Endothelial cell of umbilical vein (primary cell): ENCODE measurements at regions not wholly inside any gene's neighbourhood (a gene's known extent, or its start where the extent isn't known, plus 50 kb on each side); places are given as distances from the start of the nearest gene placed in this dataset.

Experiments used
- BruUV-seq: library from RNA; stranded (reverse); fragments of 400-500 nt; replicated peaks from 2 replicates; lab custom pipeline; 2021; lab: Mats Ljungman, UMichigan
- CTCF ChIA-PET: fragments of 300-600, 350-600 bp; sonication (Branson Sonifier 250); formaldehyde crosslinking; loops from one replicate; lab custom pipeline; 2021; ENCODE audit warnings: antibody characterized with exemption, inconsistent platforms; lab: Charles Lee
- POLR2A ChIA-PET: fragments of 300-600, 350-600 bp; sonication (Branson Sonifier 250); formaldehyde crosslinking; loops from one replicate; lab custom pipeline; 2021; ENCODE audit warnings: antibody characterized with exemption, inconsistent platforms; lab: Charles Lee
- DNase-seq: peaks from one replicate; pipeline ENCODE4 v3.0.0-alpha.2; 2011; ENCODE audit warnings: low read depth, low spot score
- FAIRE-seq: peaks from 2 replicates; lab custom pipeline; 2011; peaks lifted over from hg19 to GRCh38; lab: Jason Lieb, UNC
- H2AFZ ChIP-seq: 2 replicates; pipeline ENCODE4 v1.6.0; 2012; ENCODE audit warnings: low read depth, low read length, control low read depth, inconsistent platforms
- H3K27ac ChIP-seq: 2 replicates; pipeline ENCODE4 v1.5.1; 2011; ENCODE audit warnings: low read depth, mild to moderate bottlenecking, control low read depth, low read length, moderate library complexity; ENCODE audit not compliant: insufficient read depth
- H3K27me3 ChIP-seq, 2 experiments: 2 replicates each; pipeline versions ENCODE4 v1.6.0 to v1.6.1; 2011; ENCODE audit warnings: low read length in 2 of 2, mixed read lengths in 1 of 2; ENCODE audit not compliant: control insufficient read depth in 2 of 2, insufficient read depth in 2 of 2
- H3K36me3 ChIP-seq, 2 experiments: 2 replicates in 1 of 2; 3 replicates in 1 of 2; pipeline ENCODE4 v1.5.1; 2011; ENCODE audit warnings: low read length in 2 of 2, mild to moderate bottlenecking in 1 of 2, moderate library complexity in 1 of 2; ENCODE audit not compliant: control insufficient read depth in 2 of 2, insufficient read depth in 2 of 2; ENCODE audit errors: extremely low read depth in 1 of 2
- H3K4me1 ChIP-seq: 3 replicates; pipeline ENCODE4 v1.5.1; 2011; ENCODE audit warnings: mild to moderate bottlenecking, low read length; ENCODE audit not compliant: control insufficient read depth, insufficient read depth; ENCODE audit errors: extremely low read depth
- H3K4me2 ChIP-seq: 2 replicates; pipeline ENCODE4 v1.6.1; 2011; ENCODE audit warnings: low read length, control low read depth, mixed read lengths; ENCODE audit not compliant: insufficient read depth
- H3K4me3 ChIP-seq, 3 experiments: fragments of 200-600 bp in 1 of 3; sonication (generic), shearing (Covaris generic) in 1 of 3; replicated peaks in 1 of 3; 2 replicates each; pipeline ENCODE4 v1.5.1; 2011 to 2016; ENCODE audit warnings: control low read depth in 3 of 3, low read length in 3 of 3, mild to moderate bottlenecking in 2 of 3, inconsistent platforms in 1 of 3, low read depth in 1 of 3, moderate library complexity in 1 of 3; ENCODE audit not compliant: insufficient read depth in 1 of 3
- H3K79me2 ChIP-seq: 2 replicates; pipeline ENCODE4 v1.6.0; 2012; ENCODE audit warnings: low read length, inconsistent platforms; ENCODE audit not compliant: control insufficient read depth, insufficient read depth
- H3K9ac ChIP-seq: replicated peaks from 2 replicates; pipeline ENCODE3; 2011; ENCODE audit warnings: low read length, control low read depth; ENCODE audit not compliant: insufficient read depth; ENCODE audit errors: extremely low read depth
- H3K9me1 ChIP-seq: replicated peaks from 3 replicates; pipeline ENCODE4 v1.6.0; 2011; ENCODE audit warnings: mild to moderate bottlenecking, low read length; ENCODE audit not compliant: control insufficient read depth, insufficient read depth; ENCODE audit errors: extremely low read depth
- H3K9me3 ChIP-seq: replicated peaks from 2 replicates; pipeline ENCODE4 v1.5.1; 2012; ENCODE audit warnings: low read length, inconsistent platforms; ENCODE audit not compliant: control insufficient read depth, insufficient read depth
- H4K20me1 ChIP-seq: replicated peaks from 2 replicates; pipeline ENCODE3; 2011; ENCODE audit warnings: mild to moderate bottlenecking, low read length; ENCODE audit not compliant: control insufficient read depth, insufficient read depth; ENCODE audit errors: extremely low read depth
- CTCF ChIP-seq, 2 donors: IDR thresholded peaks; 1 replicate in 1 of 2; 2 replicates in 1 of 2; pipeline ENCODE4 v1.5.1; 2011; ENCODE audit warnings: low read length in 2 of 2, mild to moderate bottlenecking in 2 of 2, moderate library complexity in 2 of 2, control low read depth in 1 of 2, inconsistent platforms in 1 of 2, low read depth in 1 of 2; ENCODE audit not compliant: insufficient read depth in 1 of 2; ENCODE audit errors: extremely low read depth in 1 of 2
- EZH2 ChIP-seq: IDR thresholded peaks from 2 replicates; pipeline ENCODE4 v1.6.1; 2012; ENCODE audit warnings: borderline replicate concordance, low read depth, mild to moderate bottlenecking, moderate library complexity, low read length, inconsistent platforms; ENCODE audit not compliant: severe bottlenecking
- FOS ChIP-seq: IDR thresholded peaks from 2 replicates; pipeline ENCODE4 v1.6.1; 2011; ENCODE audit warnings: mild to moderate bottlenecking, low read length, moderate library complexity, borderline replicate concordance; ENCODE audit not compliant: insufficient read depth
- GATA2 ChIP-seq: IDR thresholded peaks from 2 replicates; pipeline ENCODE4 v1.7.0; 2011; ENCODE audit warnings: low read depth, mild to moderate bottlenecking, moderate library complexity, mixed read lengths, low read length; ENCODE audit not compliant: insufficient read length, insufficient read depth
- JUN ChIP-seq: IDR thresholded peaks from 2 replicates; pipeline ENCODE4 v1.6.1; 2011; ENCODE audit warnings: borderline replicate concordance, low read depth; ENCODE audit not compliant: insufficient read length, insufficient read depth
- MAX ChIP-seq: IDR thresholded peaks from 2 replicates; pipeline ENCODE4 v1.6.1; 2011; ENCODE audit not compliant: insufficient read depth, insufficient read length
- MYC ChIP-seq: IDR thresholded peaks from one replicate; pipeline ENCODE4 v1.6.1; 2011; ENCODE audit warnings: mild to moderate bottlenecking, low read depth, low read length
- POLR2A ChIP-seq: IDR thresholded peaks from 2 replicates; pipeline ENCODE4 v1.6.1; 2012; ENCODE audit warnings: low read depth, mild to moderate bottlenecking, control low read depth, low read length
- POLR2AphosphoS5 ChIP-seq: IDR thresholded peaks from 2 replicates; pipeline ENCODE4 v1.6.1; 2012; ENCODE audit warnings: low read depth, mild to moderate bottlenecking, control low read depth, low read length, moderate library complexity; ENCODE audit not compliant: insufficient read depth
- dilution Hi-C: fragments of 300-500 bp; cut with MboI; formaldehyde crosslinking; loops from one replicate; pipeline ENCODE4 v1.15.0; 2019; ENCODE audit warnings: low sequenced_read_pairs; ENCODE audit not compliant: extremely low pct_ligation_motif_present
- intact Hi-C: fragments of 100-400 bp; cut with micrococcal nuclease; formaldehyde crosslinking; loops from one replicate; pipeline ENCODE4 v1.10.0; 2022

DNA sequence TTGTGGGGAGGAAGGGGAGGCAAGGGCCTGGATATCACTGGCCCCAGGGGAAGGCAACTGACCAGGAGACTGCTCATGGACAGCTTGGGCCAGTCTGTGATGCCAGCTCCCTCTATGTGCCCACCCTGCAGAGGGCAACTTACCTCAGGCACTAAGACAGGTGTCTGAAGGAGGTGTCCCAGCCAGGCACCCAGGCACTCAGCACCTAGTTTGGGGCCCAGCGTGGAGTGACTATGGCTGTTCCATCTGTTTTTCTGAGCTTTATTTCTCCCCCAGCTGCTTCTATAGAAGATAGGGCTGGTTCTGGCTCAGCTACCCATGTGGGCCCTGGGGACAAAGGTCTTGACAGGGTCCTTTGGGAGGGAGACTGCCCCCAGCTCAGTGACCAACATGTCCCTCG is 150.6 kb upstream of the PCBD1 start:
- Histone ChIP-seq H4K20me1 (no peaks in the 10 kb centered on the region), H3K4me2 (no peak overlapping the region), H2AFZ (no peak overlapping the region), H3K27ac (no peak overlapping the region), H3K4me3 (no peak overlapping the region), H3K9me3 (no peaks in the 10 kb centered on the region), H3K9me1 (no peaks in the 10 kb centered on the region), H3K27me3 (no peaks in the 10 kb centered on the region), H3K79me2 (no peaks in the 10 kb centered on the region), H3K36me3 (no peaks in the 10 kb centered on the region), H3K4me1 (no peaks in the 10 kb centered on the region), H3K9ac (no peak overlapping the region)
- dilution Hi-C loops = no loop called here
- FAIRE-seq = no peak
- intact Hi-C loops = no loop called here
- POLR2A ChIA-PET = no interaction called here
- CTCF ChIA-PET = no interaction called here
- no peak for TF ChIP-seq GATA2
- no peak for TF ChIP-seq FOS
- no peak for TF ChIP-seq JUN
- BruUV-seq = no TSS peak
- no peak for DNase-seq

DNA sequence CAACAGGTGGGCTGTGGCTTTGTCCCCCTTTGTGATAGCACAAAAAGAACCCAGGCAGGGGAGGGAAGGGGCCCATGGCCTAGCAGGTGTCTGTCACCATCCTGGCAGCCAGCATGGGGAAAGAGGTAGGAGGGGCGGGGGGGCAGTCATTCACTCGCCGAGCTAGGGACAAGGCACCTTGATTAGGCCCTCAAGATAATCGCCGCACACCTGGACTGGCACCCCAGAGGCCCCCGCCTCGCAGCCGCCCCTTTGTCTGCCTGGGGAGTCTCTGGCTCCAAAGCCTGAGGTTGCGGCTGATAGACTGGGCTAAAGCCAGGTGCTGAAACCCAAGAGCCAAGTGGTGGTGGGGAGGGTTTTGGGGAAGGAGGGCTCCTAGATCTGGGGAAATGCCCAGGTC is 151.2 kb upstream of the PCBD1 start:
- Histone ChIP-seq H3K36me3 (no peaks in the 10 kb centered on the region), H3K27ac (no peak overlapping the region), H3K4me2 (no peak overlapping the region), H3K4me1 (no peaks in the 10 kb centered on the region), H3K27me3 (no peaks in the 10 kb centered on the region), H3K9ac (no peak overlapping the region), H3K4me3 (no peak overlapping the region), H2AFZ (no peak overlapping the region), H3K9me1 (no peaks in the 10 kb centered on the region), H4K20me1 (no peaks in the 10 kb centered on the region), H3K9me3 (no peaks in the 10 kb centered on the region), H3K79me2 (no peaks in the 10 kb centered on the region)
- BruUV-seq = no TSS peak
- dilution Hi-C loops (no loop called here), intact Hi-C loops (no loop called here)
- TF ChIP-seq GATA2 = no peak
- no peak for TF ChIP-seq CTCF (IDR thresholded peaks at IDR 0.05; ENCODE audit: extremely low read depth in 1 of 2, insufficient read depth in 1 of 2, low read depth in 1 of 2, low read length in 2 of 2)
- TF ChIP-seq FOS = no peak
- TF ChIP-seq POLR2A = no peak
- TF ChIP-seq MYC = no peak
- no peak for TF ChIP-seq POLR2AphosphoS5
- TF ChIP-seq JUN = no peak
- TF ChIP-seq MAX = no peak
- TF ChIP-seq EZH2 = no peak
- ChIA-PET CTCF (no interaction called here), POLR2A (no interaction called here)
- DNase-seq (no peak), FAIRE-seq (no peak)
